ENCODE measurements at regions not wholly inside any gene's neighbourhood (a gene's known extent, or its start where the extent isn't known, plus 50 kb on each side); places are given as distances from the start of the nearest gene placed in this dataset.

DNA sequence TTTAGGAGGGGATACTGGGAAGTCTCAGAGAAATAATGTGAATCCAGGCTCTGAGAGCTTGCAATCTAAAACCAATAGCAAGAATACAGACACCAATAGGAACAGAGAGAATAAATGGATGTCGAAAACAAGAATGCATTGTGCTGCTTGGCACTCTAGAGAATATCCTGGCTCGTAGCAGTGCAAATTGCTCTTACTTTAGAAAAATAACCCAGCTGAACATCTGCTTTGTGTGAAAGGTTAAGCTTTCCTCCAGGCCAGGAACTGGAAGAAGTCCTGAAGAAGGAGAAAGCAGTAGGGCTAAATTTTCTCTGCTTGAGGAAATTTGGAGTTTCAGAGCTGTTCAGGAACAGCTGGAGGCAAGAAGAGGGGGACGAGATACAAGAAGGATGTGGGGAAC, 382.3 kb downstream of the HHIPL2 start:
- no peak for DNase-seq (ENCODE audit: low read depth)
- in situ Hi-C loops (cut with HindIII; ENCODE audit: low pct_unique_long_range_greater_than_20kb, low sequenced_read_pairs) = no loop called here

DNA sequence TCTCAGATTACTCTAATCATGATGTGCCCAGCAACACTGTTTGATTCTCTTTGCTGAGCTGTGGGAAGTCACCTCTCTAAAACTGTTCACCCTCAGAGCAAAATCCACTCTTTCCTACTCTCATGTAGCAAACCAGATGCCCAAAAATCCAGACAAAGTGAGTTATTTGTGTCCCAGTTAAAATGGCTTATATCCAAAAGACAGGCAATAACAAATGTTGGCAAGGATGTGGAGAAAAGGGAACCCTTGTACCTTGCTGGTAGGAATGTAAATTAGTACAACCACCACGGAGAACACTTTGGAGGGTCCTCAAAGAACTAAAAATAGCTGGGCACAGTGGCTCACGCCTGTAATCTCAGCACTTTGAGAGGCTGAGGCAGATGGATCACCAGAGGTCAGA, 384.0 kb downstream of the HHIPL2 start:
- no peak for DNase-seq (ENCODE audit: low read depth)
- in situ Hi-C loops (cut with HindIII; ENCODE audit: low pct_unique_long_range_greater_than_20kb, low sequenced_read_pairs) = no loop called here

DNA sequence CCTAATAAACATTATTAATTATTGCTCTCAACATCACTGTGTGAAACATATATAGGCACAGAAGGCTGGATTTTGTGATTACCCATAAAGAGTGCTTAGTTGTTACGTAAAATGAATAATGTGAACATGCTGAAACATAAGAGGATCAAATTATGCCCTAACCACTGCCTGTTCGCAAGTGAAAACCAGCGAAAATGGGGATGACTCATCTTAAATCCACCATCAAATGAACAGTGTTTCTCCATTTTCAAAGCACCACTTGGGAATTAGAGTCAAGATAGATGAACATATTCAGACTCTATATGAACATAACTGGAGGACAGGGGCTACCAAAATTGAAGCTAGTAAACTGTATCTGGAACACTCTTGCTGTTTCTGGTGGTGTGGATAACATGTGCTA, 386.2 kb downstream of the HHIPL2 start:
- no peak for DNase-seq (ENCODE audit: low read depth)
- in situ Hi-C loops (cut with HindIII; ENCODE audit: low pct_unique_long_range_greater_than_20kb, low sequenced_read_pairs) = no loop called here

DNA sequence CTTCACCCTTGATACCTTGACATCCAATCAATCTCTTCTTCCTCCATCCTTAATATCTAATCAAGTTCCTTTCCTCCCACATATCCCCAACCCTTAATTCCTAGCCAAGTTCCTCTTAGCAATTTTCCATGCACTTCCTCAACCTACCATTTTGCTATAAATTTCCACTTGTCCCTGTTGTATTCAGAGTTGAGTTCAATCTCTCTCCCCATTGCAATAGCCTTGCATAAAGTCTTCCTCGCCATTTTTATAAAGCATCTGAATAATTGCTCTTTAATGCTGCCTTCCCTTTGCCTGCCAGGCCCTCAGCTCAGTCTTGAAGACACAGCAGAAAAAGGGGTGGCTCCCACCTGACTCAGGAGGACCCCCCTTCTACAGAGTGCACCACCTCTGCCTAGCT, 390.3 kb downstream of the HHIPL2 start:
- no peak for DNase-seq (ENCODE audit: low read depth)
- in situ Hi-C loops (cut with HindIII; ENCODE audit: low pct_unique_long_range_greater_than_20kb, low sequenced_read_pairs) = no loop called here

DNA sequence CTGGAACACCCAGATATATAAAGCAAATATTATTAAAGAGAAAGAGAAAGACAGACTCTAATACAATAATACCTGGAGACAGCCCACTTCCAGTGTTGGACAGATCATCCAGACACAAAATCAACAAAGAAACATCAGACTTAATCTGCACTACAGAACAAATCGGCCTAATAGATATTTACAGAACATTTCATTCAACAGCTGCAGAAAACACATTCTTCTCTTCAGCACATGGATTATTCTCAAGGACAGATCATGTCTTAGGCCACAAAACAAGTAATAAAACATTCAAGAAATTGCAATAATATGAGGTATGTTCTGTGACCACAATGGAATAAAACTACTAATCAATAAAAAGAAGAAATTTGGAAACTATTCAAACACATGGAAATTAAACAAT, 398.3 kb upstream of the DUSP10 start:
- in situ Hi-C loops (cut with HindIII; ENCODE audit: low pct_unique_long_range_greater_than_20kb, low sequenced_read_pairs) = no loop called here

DNA sequence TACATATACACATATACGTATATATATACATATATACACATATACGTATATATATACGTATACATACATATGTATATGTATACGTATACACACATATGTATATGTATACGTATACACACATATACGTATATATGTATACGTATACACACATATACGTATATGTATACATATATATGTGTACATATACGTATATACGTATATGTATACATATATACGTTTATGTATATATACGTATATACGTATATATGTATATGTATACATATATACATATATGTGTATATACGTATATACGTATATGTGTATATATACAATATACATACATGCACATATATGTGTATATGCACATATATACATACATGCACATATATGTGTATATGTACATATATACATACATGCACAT, 396.2 kb upstream of the DUSP10 start:
- DNase-seq (ENCODE audit: low read depth) = no peak
- in situ Hi-C loops (cut with HindIII; ENCODE audit: low pct_unique_long_range_greater_than_20kb, low sequenced_read_pairs) = no loop called here

More for the DNA sequence above, 398.3 kb upstream of the DUSP10 start:
- no peak for DNase-seq (ENCODE audit: low read depth)

DNA sequence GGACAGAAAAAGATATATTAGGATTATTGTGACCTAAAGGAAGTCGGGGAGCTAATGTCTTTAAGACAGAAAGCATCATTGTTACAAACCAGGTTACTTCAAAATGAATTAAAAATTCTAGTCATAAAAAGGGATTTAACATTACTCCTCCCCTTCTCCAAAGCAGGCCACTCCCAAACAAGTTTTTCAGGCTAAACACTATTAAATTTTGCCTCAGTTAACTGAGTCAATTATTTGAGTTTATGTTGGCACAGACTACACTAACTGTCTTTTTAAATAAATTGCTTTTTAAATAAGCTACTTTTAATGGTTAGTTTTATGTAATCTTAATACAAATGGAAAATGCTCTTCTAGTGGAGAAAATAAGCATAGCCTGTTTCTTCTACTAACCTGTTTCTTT, 395.0 kb upstream of the DUSP10 start:
- in situ Hi-C loops (cut with HindIII; ENCODE audit: low pct_unique_long_range_greater_than_20kb, low sequenced_read_pairs) = no loop called here
- DNase-seq (ENCODE audit: low read depth) = no peak

DNA sequence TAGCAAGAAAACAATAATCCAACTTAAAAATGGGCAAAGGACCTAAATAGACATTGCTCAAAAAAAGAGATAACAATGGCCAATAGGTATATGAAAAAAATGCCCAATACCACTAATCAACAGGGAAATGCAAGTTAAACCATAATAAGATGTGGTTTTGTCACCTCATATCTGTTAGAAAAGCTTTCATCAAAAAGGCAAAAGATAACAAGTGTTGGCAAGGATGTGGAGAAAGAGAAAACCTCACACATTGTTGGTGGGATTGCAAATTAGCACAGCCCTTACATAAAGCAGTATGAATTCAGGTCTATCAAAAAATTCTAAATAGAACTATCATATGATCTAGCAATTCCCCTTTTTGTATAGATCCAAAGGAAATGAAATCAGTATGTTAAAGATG, 387.2 kb upstream of the DUSP10 start:
- in situ Hi-C loops (cut with HindIII; ENCODE audit: low pct_unique_long_range_greater_than_20kb, low sequenced_read_pairs) = no loop called here
- DNase-seq (ENCODE audit: low read depth) = no peak

DNA sequence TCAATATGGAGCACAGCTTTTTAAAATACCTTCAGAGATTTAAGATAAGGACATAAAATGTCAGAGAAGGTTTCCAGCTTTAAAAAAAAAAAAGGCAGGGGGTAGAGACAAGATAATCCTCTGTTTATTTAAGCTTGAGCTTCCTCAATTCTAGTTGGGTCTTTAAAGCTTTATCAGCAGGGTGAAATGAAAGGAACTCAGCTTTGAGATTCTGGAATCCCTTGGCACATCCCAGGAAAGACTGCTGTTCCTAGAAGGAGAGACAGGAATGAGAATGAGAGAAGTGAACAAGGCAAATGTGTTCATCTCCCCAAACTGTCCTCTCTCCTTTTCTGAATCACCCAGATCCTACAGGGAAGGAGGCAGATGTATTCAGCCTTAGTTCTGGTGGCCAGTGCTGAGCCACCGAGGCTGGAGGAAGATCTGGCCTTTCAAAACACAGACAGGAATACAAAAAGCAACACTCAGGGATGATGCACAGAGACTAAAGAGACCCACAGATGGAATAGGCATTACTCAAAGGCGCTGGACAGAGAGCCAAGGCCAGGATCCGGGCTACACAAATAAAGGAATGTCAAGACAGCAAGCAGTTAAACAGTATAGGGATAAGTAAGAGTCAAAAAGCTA, 385.8 kb upstream of the DUSP10 start:
- in situ Hi-C loops (cut with HindIII; ENCODE audit: low pct_unique_long_range_greater_than_20kb, low sequenced_read_pairs) = no loop called here
- DNase-seq (ENCODE audit: low read depth) = no peak

DNA sequence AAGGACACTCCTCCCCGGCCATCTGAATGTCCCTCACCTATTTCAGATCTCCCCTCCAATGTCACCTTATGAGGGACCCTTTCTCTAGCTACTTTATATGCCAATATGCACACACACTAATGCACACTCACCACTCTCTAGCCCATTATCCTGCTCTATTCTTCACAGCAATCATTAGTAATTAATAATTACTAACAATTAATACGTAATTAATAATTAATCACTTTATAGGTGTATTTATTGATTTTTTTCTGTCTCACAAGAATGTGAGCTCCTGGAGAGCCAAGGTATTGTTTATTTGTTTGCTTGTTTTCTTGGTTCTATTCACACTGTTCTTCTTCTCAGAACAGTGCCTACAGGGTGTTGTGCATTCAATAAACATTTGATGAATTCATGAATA, 385.2 kb upstream of the DUSP10 start:
- no peak for DNase-seq (ENCODE audit: low read depth)
- in situ Hi-C loops (cut with HindIII; ENCODE audit: low pct_unique_long_range_greater_than_20kb, low sequenced_read_pairs) = no loop called here

DNA sequence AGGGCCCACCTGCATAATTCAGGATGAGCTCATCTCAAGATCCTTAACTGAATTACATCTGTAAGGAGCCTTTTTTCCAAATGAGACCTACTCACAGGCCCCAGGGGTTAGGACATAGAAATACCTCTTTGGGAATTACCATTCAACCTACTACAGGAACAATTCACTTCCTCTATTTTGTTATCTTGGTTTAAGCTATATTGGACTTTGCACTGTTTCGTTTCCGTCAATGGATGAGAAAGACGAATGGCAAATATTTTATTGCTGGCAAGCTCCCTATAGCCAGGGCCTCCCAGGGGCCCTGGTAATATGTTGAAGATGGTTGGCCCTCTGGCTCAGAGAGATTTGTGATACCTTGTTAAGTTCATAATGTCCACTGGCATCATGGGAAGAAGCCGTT, 384.2 kb upstream of the DUSP10 start:
- DNase-seq (ENCODE audit: low read depth) = no peak
- in situ Hi-C loops (cut with HindIII; ENCODE audit: low pct_unique_long_range_greater_than_20kb, low sequenced_read_pairs) = no loop called here

DNA sequence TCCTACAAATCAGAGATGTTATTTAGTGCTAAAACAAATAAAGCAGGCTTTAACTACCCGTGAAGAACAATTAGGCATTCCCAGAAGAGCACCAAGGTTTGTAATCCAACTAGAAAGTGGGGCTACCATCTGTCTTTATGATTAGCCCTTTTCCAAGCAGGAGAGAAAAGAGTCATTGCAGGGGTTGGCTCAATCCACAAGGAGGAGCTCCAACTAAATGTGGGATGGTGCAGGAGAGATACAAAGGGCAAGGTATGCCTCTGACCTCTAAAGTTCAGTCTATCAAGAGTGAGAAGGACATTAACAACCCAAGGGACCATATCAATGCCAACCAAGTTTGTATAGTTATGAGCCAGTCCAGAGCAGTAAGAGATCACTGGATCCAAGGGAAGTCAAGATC, 382.7 kb upstream of the DUSP10 start:
- in situ Hi-C loops (cut with HindIII; ENCODE audit: low pct_unique_long_range_greater_than_20kb, low sequenced_read_pairs) = no loop called here
- no peak for DNase-seq (ENCODE audit: low read depth)

DNA sequence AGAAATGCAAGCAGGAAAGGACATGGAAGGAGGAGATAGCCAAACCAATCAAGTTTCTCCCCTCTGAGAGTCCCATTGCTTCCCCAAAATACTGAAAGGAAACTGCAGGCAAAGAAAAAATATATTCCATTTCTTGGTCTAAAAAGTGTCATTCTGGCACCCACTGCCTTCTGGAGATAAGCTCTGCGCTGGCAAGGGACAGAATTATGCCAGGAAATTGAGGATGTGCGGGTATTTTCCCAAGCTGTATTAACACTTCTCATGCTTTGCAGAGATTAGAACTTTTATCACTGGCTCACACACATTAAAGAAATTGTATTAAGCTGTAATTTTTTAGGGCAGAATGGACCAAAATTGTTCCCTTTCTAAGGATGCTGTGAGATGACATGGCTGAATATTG, 381.2 kb upstream of the DUSP10 start:
- no peak for DNase-seq (ENCODE audit: low read depth)
- in situ Hi-C loops (cut with HindIII; ENCODE audit: low pct_unique_long_range_greater_than_20kb, low sequenced_read_pairs) = no loop called here

DNA sequence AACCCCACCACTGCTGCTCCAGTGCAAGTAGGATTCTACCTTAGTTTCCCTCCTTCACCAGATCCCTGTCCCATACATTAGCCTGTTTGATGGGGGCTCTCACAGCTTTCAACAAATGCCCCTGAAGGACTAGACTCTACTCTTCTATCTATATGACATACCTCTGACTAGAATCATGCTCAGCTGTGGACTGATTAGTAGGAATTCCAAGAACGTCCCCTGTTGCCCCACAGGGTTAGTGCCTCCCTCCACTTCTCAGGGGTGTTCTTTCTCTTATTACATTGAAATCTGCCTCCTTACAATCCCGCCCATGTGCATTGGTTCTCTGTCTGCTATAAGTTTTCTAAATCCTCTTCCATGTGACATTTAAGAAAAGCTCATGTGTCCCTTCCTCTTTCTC, 375.9 kb upstream of the DUSP10 start:
- no peak for DNase-seq (ENCODE audit: low read depth)
- in situ Hi-C loops (cut with HindIII; ENCODE audit: low pct_unique_long_range_greater_than_20kb, low sequenced_read_pairs) = no loop called here

DNA sequence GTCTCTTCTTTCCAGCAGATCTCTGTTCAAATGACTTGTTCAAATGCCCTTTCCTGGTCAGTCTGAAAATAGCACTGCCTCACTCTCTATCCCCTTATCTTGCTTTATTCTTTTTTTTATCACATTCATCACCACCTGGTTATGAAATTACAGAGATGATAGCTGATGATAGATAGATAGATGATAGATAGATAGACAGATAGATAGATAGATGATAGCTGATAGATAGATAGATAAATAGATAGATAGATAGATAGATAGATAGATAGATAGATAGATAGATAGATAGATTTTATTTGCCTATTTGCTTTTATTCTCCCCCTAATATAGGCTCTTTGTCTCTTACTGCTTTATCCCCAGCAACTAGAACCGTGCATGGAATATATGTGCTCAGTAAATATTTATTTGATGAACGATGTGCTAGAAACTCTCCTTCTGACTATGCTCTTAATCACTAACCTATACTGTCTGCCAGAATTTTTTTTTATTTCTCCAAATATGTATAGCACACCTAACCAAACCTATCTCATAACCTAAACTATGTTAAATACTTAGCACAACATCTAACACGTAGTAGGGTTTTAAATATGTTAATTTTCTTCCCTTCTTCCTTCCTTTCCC, 372.8 kb upstream of the DUSP10 start:
- DNase-seq (ENCODE audit: low read depth) = no peak

DNA sequence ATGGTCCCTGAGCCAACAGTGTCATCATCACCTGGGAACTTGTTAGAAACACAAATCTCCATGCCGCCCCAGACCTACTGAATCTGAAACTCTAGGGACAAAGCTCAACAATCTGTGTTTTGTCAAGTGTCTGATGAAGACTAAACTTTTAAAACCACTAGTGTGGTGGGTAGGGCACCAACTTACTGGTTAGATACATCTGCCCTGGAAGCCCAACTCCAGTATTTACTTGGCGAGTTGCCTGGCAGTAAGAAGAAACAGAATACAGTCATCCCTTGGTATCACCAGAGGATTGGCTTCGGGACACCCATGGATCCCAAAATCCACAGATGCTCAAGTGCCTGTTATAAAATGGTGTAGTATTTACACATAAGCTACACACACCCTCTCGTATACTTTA, 367.9 kb upstream of the DUSP10 start:
- no peak for DNase-seq (ENCODE audit: low read depth)
- in situ Hi-C loops (cut with HindIII; ENCODE audit: low pct_unique_long_range_greater_than_20kb, low sequenced_read_pairs) = no loop called here

More for the DNA sequence above, 372.8 kb upstream of the DUSP10 start:
- in situ Hi-C loops (cut with HindIII; ENCODE audit: low pct_unique_long_range_greater_than_20kb, low sequenced_read_pairs) = no loop called here

DNA sequence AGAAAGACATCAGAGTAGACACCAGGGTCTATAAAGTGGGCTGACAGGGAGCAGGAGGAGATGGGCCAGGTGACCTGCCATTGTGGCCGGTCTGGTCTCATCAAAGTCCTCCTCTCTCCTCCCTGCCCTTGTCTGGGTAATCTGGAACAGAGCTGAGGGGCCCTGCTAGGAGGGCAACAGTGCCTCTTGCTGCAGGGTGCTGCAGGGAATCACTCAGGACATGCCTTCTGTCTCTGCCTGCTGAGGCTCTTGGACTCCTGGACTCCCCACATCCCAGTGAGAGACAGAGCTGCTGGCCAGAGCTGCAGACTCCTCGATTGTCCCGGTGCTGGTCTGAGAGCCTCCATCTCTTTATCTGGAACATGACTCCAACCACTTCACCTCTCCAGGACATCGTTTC, 366.1 kb upstream of the DUSP10 start:
- in situ Hi-C loops (cut with HindIII; ENCODE audit: low pct_unique_long_range_greater_than_20kb, low sequenced_read_pairs) = no loop called here
- DNase-seq (ENCODE audit: low read depth) = no peak

DNA sequence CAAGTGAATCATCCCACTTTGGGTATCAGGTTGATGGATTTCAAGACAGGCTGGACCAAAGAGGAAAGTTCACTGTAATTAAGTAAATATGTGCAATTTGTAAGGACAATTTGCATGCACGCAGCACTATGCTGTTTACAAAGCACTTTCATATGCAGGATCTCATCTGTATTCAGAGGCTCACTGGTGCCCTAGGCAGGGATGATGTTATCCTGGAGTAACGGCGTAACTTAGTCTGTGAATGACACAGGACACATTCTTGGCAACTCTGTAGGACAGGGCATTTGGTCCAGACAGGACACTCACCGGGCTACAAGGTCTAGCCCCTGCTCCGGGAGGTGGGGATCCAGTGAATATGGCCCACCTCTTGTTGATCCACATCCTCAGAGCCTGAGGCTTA, 365.4 kb upstream of the DUSP10 start:
- in situ Hi-C loops (cut with HindIII; ENCODE audit: low pct_unique_long_range_greater_than_20kb, low sequenced_read_pairs) = no loop called here
- no peak for DNase-seq (ENCODE audit: low read depth)

DNA sequence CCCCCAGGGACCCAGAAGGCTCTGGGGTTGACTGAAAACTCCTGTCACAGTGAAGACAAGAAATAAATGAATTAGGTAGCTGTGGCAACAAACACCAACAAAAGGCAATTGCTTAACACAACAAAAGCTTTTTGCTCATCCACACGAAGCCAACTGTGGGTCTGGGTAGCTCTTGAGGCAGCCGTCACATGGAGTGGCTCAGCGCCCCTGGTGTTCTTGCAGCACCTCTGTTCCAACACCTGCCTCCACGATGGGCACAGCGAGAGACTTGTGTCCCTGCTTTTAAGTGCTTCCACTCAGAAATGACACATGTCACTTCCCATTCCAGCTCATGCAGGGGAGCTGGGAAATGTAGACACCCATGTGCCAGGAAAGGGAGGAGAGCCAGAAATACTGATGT, 364.5 kb upstream of the DUSP10 start:
- in situ Hi-C loops (cut with HindIII; ENCODE audit: low pct_unique_long_range_greater_than_20kb, low sequenced_read_pairs) = no loop called here
- DNase-seq (ENCODE audit: low read depth) = no peak

DNA sequence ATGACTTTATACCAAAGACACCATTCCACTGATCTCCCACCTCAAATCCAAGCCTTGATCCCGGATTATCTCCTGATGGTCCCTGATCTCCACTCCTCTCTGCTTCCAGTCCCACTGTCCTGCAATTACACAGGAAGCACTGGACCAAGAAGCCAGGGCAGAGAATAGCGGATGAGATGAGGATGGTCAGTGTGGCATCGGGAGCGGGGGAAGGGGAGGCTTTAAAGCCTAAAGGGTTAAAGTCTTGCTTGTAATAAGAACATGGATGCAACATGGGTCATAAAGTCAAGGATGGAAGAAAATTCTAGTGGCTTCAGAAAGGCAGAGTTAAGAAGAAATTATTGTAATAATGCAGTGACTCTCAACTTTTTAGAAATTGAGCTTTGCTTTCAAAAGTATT, 364.0 kb upstream of the DUSP10 start:
- no peak for DNase-seq (ENCODE audit: low read depth)
- in situ Hi-C loops (cut with HindIII; ENCODE audit: low pct_unique_long_range_greater_than_20kb, low sequenced_read_pairs) = no loop called here

DNA sequence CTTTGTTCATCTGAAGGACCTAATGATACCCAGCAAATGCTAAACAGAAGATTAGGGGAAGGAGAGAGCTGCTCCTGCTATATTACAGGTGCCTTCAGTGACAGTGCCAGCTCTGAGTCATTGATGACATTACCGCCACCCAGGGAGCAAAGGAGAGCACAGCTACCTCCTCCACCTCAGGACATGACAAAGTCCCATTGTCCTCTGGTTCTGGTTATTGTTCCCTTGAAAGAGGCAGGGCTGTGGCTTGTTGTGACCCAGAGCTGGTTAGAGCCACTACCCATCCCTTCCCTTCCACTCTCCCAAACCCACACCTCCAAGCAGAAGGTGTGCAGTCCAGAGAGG, 363.5 kb upstream of the DUSP10 start:
- DNase-seq (ENCODE audit: low read depth) = peak; percentile 14
- in situ Hi-C loops (cut with HindIII; ENCODE audit: low pct_unique_long_range_greater_than_20kb, low sequenced_read_pairs) = no loop called here
